Effector memory CD4-positive, alpha-beta T cell (primary cell): ENCODE measurements at regions not wholly inside any gene's neighbourhood (a gene's known extent, or its start where the extent isn't known, plus 50 kb on each side); places are given as distances from the start of the nearest gene placed in this dataset.

Experiments
- DNase-seq, 3 donors: peaks; one replicate each; pipeline ENCODE4 v3.0.0-alpha.2; 2020
- H3K27ac ChIP-seq: 2 replicates; pipeline ENCODE4 v1.7.0; 2013; ENCODE audit warnings: mild to moderate bottlenecking, low read length, moderate library complexity; ENCODE audit not compliant: insufficient read depth, poor library complexity, severe bottlenecking
- H3K27me3 ChIP-seq: replicated peaks from 2 replicates; pipeline ENCODE4 v1.7.0; 2013; ENCODE audit warnings: mild to moderate bottlenecking, low read length; ENCODE audit not compliant: insufficient read depth, control insufficient read depth, poor library complexity, severe bottlenecking
- H3K36me3 ChIP-seq: 2 replicates; pipeline ENCODE4 v1.7.0; 2013; ENCODE audit warnings: mild to moderate bottlenecking, low read length, moderate library complexity; ENCODE audit not compliant: control insufficient read depth, insufficient read depth
- H3K4me1 ChIP-seq: 2 replicates; pipeline ENCODE4 v1.7.0; 2013; ENCODE audit warnings: low read length, mild to moderate bottlenecking; ENCODE audit not compliant: control insufficient read depth, insufficient read depth, poor library complexity, severe bottlenecking
- H3K4me3 ChIP-seq: 2 replicates; pipeline ENCODE4 v1.7.0; 2013; ENCODE audit warnings: low read length, low read depth, mild to moderate bottlenecking; ENCODE audit not compliant: insufficient read depth, poor library complexity, severe bottlenecking
- H3K9me3 ChIP-seq: 2 replicates; pipeline ENCODE4 v1.7.0; 2013; ENCODE audit warnings: mild to moderate bottlenecking, low read length, moderate library complexity; ENCODE audit not compliant: control insufficient read depth

DNA sequence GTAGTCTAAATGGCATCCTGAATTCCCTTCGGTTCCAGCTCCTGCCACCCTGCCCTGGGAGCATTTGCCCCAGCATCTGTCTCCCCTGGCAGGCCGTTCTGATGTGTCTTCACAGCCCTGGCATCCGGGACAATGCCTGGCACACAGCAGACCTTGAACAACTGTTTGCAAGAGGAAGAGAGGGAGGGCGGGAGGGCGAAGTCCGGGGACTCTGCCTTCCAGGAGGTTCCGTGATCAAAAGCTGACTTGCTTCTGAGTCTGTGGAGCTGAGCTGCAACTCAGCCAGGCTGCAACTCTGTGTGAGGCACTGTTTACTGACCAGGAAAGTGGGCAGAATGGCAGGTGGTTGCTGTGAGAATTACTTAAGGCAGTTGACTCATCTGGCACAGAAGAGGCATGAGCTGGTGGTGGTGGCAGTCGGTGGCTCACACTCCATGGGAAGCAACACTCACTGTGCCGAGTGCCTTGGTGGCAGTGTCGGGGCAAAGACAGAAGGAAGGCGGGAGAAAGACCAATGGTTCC is 61.1 kb upstream of the DLK1 start:
- H3K4me1 ChIP-seq = no peaks in the 10 kb centered on the region
- no peak overlapping the region for H3K4me3 ChIP-seq
- no peaks in the 10 kb centered on the region for H3K36me3 ChIP-seq
- no peaks in the 10 kb centered on the region for H3K27me3 ChIP-seq
- no peak overlapping the region for H3K27ac ChIP-seq
- no peaks in the 10 kb centered on the region for H3K9me3 ChIP-seq
- no peak for DNase-seq

DNA sequence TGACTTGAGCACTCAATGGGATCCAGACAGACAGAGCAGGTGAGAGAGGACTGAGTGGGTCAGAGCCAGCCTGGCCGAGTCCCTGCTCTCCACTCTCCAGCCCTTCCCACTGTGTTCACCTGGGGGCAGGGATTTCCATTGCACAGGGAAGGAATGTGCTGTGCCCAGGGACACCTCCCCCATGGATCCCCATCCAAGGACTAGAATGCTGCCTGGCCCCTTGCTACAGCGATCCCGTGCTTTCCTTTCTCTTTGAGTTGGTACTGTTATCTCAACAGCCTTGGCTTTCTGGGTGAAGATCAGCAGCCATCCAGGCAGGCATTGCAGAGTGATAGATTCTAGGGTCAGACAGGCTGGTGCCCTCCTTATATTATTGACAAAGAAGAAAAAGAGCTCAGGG is 60.3 kb upstream of the DLK1 start:
- Histone ChIP-seq H3K27ac (no peak overlapping the region), H3K4me1 (no peaks in the 10 kb centered on the region), H3K4me3 (no peak overlapping the region), H3K27me3 (no peaks in the 10 kb centered on the region), H3K36me3 (no peaks in the 10 kb centered on the region), H3K9me3 (no peaks in the 10 kb centered on the region)
- DNase-seq = no peak

DNA sequence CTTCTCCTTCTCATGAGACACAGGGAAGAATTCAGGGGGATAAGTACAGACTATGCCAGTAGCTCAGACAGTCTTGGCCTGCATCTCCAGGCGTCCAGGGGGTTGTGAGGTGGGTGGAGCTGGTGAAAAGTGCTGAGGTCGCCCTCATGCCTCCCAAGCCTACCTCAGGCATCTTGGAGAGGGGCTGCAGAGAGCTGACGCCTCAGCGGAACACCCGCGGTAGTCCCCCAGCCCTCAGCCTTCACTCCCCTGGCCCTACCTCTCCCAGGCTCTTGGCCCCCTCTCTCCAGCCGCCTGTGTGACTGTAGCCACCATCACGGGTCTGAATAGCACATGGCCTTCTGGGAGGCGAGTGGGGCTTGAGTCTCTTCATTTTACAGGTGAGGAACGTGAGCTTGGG is 59.8 kb upstream of the DLK1 start:
- no peaks in the 10 kb centered on the region for H3K27me3 ChIP-seq

DNA sequence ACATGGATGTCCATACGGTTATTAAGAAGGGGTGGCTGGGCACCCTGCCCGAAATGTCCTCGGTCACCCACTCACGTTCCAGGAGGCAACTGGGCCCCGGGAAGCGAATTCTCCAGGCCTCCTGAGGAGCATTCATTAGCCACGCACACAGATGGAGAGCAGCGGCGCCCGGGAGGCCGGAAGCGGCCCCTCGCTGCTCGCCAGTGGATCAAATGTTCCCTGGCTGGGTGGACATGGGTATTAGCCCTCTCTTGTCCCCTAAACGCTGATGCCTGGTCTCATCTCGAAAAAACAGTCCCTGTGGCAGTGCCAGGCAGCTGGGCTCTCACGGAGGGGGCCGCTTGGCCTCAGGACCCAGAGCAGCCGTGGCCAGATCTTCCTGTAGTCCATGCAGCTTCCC is 59.0 kb upstream of the DLK1 start:
- H3K4me1 ChIP-seq = no peaks in the 10 kb centered on the region
- no peak overlapping the region for H3K4me3 ChIP-seq
- H3K9me3 ChIP-seq = no peaks in the 10 kb centered on the region
- no peak for DNase-seq
- no peak overlapping the region for H3K27ac ChIP-seq
- no peaks in the 10 kb centered on the region for H3K36me3 ChIP-seq
- no peaks in the 10 kb centered on the region for H3K27me3 ChIP-seq

More for the DNA sequence above, 59.8 kb upstream of the DLK1 start:
- H3K4me1 ChIP-seq = no peaks in the 10 kb centered on the region
- DNase-seq = no peak
- H3K36me3 ChIP-seq = no peaks in the 10 kb centered on the region
- H3K9me3 ChIP-seq = no peaks in the 10 kb centered on the region
- H3K4me3 ChIP-seq = no peak overlapping the region
- no peak overlapping the region for H3K27ac ChIP-seq

DNA sequence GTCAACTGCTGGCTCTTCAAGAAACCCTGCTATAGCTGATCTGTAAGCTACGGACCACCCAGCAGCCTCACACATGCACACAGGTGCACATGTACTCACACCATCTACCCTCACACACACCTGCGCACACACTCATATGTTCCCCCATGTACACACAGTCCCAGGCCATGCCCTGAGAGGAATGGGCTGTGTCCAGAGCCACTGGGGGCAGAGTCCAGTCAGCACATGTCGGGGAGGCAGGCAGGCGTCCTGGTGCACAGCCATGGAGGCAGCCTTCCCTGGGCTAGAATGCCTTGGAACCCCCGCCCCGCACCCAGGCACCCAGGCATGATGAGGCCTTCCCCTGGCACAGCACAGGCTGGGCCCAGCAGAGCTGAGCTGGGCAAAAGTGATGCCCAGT is 58.3 kb upstream of the DLK1 start:
- Histone ChIP-seq H3K4me1 (no peaks in the 10 kb centered on the region), H3K36me3 (no peaks in the 10 kb centered on the region), H3K27ac (no peak overlapping the region), H3K4me3 (no peak overlapping the region), H3K9me3 (no peaks in the 10 kb centered on the region), H3K27me3 (no peaks in the 10 kb centered on the region)
- DNase-seq = no peak

DNA sequence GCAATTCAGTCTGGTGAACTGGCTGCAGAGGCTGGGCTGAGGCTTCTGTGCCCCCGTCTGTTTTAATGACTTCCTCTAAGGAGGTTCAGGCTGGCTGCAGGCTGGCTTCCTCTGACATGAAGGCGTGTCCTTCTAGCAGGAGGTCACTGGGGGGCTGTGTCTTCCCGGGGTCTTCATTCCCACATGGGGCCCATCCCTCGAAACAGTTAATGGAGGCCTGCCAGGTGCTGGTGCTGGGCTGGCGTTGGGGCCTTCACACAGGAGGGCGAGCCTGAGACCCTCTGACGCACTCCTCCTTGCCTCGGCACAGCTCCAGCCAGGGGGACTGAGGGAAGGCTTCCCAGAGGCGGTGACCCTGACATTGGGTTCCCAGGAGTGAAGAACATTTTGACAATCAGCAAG is 57.7 kb upstream of the DLK1 start:
- Histone ChIP-seq H3K27ac (no peak overlapping the region), H3K4me1 (no peaks in the 10 kb centered on the region), H3K9me3 (no peaks in the 10 kb centered on the region), H3K27me3 (no peaks in the 10 kb centered on the region), H3K36me3 (no peaks in the 10 kb centered on the region), H3K4me3 (no peak overlapping the region)
- no peak for DNase-seq

DNA sequence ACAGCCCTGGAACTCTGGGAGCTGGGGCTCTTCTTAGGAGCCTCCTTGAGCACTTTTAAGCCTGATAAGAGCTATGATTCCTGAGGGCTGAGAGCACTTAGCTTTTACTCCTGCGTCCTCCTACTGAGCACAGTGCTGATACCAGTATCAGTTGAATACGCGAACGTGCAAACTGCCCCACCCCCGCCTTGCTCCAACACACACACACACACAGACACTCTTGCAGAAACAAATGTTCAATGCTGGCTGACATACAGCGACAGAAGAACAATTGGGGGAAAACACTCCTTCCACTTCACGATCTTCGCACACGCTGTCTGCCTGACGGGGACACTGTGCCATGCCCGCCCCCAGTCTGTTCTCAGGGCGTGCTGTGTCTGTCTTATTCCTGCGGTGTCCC is 57.2 kb upstream of the DLK1 start:
- Histone ChIP-seq H3K9me3 (no peaks in the 10 kb centered on the region), H3K27ac (no peak overlapping the region), H3K36me3 (no peaks in the 10 kb centered on the region), H3K4me1 (no peaks in the 10 kb centered on the region), H3K4me3 (no peak overlapping the region), H3K27me3 (no peaks in the 10 kb centered on the region)
- DNase-seq = no peak

DNA sequence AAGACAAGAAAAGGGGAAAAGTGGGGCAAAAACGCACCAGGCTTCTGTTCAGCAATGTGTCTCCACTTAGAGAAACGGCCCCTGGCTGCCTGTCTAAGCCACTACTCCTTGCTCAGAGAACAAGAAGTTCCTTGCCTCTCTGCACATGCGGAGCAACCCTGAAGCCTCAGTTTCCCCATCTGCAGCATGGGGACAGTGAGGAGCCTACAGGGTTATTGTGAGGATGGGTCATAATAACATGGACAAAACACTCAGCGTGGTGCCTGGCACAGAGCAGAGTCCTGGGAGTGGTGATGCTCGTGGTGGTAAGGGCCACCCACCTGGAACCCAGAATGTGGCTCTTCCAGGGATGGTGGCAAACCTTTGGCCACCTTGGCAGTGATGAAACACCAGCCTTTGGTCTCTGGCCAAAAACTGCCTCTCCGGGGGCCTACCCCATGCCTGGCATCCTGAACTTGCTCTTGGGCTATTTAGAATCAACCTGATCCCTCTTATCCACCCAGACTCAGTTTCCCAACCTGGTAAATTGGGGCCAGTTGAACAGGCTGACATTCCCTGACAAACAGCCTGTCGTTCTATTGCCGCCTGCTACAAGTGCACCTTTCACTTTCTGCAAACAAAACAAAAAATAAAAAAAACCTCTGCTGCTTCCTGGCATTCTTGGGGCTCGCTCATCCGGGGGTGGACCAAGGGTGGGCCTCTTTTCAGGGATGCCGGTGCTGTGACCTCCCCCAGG is 56.5 kb upstream of the DLK1 start:
- Histone ChIP-seq H3K4me3 (no peak overlapping the region), H3K36me3 (no peaks in the 10 kb centered on the region), H3K27ac (no peak overlapping the region), H3K9me3 (no peaks in the 10 kb centered on the region), H3K4me1 (no peaks in the 10 kb centered on the region), H3K27me3 (no peaks in the 10 kb centered on the region)
- no peak for DNase-seq

DNA sequence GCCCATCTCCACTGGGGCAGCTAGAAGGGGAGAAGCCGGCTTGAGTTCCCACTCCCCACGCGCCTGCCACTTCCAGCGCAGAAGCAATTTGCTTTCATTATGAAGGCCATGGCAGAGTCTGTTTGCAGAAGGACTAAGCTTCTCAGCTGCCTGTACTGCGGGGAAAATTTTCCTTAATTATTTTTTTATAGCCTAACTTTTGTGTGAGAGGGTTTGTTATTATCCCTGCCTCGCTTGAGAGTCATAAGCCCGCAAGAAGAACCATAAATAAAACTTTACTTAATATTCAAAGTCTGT is 56.0 kb upstream of the DLK1 start:
- Histone ChIP-seq H3K36me3 (no peaks in the 10 kb centered on the region), H3K27me3 (no peaks in the 10 kb centered on the region), H3K9me3 (no peaks in the 10 kb centered on the region), H3K27ac (no peak overlapping the region), H3K4me3 (no peak overlapping the region), H3K4me1 (no peaks in the 10 kb centered on the region)
- DNase-seq = no peak

DNA sequence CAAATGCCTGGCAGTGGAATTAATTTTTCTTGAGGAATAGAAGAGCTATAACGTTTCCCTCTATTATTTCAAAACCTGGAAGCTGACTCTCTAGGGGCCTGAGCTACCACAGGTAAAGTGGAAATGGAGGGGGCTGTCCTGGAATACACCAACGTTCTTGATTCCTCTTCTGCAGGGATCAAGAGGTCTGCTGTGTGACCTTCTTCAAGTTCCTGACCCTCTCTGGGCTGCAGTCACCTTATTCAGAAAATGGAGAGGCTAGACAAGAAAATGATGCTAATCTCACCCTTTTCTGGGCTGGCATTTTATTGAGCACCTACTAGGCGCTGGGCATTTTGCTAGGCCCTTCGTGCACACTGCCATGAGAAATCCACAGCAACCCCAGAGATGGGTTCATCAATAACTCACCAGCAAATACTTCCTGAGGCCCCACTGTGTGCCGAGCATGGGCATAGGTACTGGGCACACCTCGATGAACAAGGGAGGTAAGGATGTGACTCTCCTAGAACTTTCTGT is 55.2 kb upstream of the DLK1 start:
- Histone ChIP-seq H3K4me3 (no peak overlapping the region), H3K27ac (no peak overlapping the region), H3K9me3 (no peaks in the 10 kb centered on the region), H3K27me3 (no peaks in the 10 kb centered on the region), H3K4me1 (no peaks in the 10 kb centered on the region), H3K36me3 (no peaks in the 10 kb centered on the region)
- DNase-seq = no peak
